GM12878 (cell line): ENCODE measurements at regions not wholly inside any gene's neighbourhood (a gene's known extent, or its start where the extent isn't known, plus 50 kb on each side); places are given as distances from the start of the nearest gene placed in this dataset.

Experiments used
- ATAC-seq: fragments of 200-7000 bp; cut with Tn5 transposase; 3 replicates; pipeline ENCODE4 v1.9.1; 2020; ENCODE audit warnings: mild to moderate bottlenecking, moderate library complexity
- BruUV-seq: library from RNA; stranded (reverse); fragments of 400-500 nt; replicated peaks from 2 replicates; lab custom pipeline; 2021; lab: Mats Ljungman, UMichigan
- CTCF ChIA-PET: fragments of 300-600 bp; sonication (Branson Sonifier 250); formaldehyde crosslinking; extraction: SDS; loops from one replicate; lab custom pipeline; 2021; ENCODE audit warnings: inconsistent platforms; lab: Yijun Ruan, JAX
- POLR2A ChIA-PET: fragments of 350-600 bp; formaldehyde crosslinking; extraction: SDS; loops from one replicate; lab custom pipeline; 2021; ENCODE audit warnings: inconsistent platforms; lab: Charles Lee
- RAD21 ChIA-PET: fragments of 300-600 bp; sonication (Branson Sonifier 250); formaldehyde crosslinking; loops from one replicate; lab custom pipeline; 2023; ENCODE audit warnings: antibody characterized with exemption; ENCODE audit not compliant: unreplicated experiment; lab: Charles Lee
- SMC1A ChIA-PET: fragments of 300-600 bp; sonication (Branson Sonifier 250); formaldehyde crosslinking; loops from one replicate; lab custom pipeline; 2023; ENCODE audit not compliant: unreplicated experiment, uncharacterized antibody; lab: Charles Lee
- DNase-seq: peaks from one replicate; pipeline ENCODE4 v3.0.0-alpha.2; 2011; ENCODE audit warnings: low read depth, low spot score
- FAIRE-seq: peaks from 3 replicates; lab custom pipeline; 2011; peaks lifted over from hg19 to GRCh38; lab: Jason Lieb, UNC
- H2AFZ ChIP-seq: 2 replicates; pipeline ENCODE4 v1.6.0; 2011; ENCODE audit warnings: low read depth, low read length, control low read depth; ENCODE audit not compliant: control insufficient read depth
- H3K27ac ChIP-seq: 2 replicates; pipeline ENCODE4 v1.5.1; 2011; ENCODE audit warnings: control low read depth; ENCODE audit not compliant: control insufficient read depth, insufficient read depth
- H3K27me3 ChIP-seq, 2 experiments: replicated peaks in 1 of 2; 2 replicates each; pipeline versions ENCODE4 v1.6.0 to v1.6.1; 2011; ENCODE audit warnings: low read length in 1 of 2; ENCODE audit not compliant: control insufficient read depth in 2 of 2, insufficient read depth in 2 of 2
- H3K36me3 ChIP-seq, 2 experiments: 2 replicates each; pipeline ENCODE4 v1.5.1; 2011; ENCODE audit warnings: low read length in 1 of 2; ENCODE audit not compliant: control insufficient read depth in 2 of 2, insufficient read depth in 2 of 2
- H3K4me1 ChIP-seq: 2 replicates; pipeline ENCODE4 v1.6.1; 2011; ENCODE audit warnings: mild to moderate bottlenecking, low read length, moderate library complexity, mixed read lengths; ENCODE audit not compliant: control insufficient read depth, insufficient read depth
- H3K4me2 ChIP-seq: 2 replicates; pipeline ENCODE4 v1.6.0; 2011; ENCODE audit warnings: control low read depth; ENCODE audit not compliant: control insufficient read depth, insufficient read depth
- H3K4me3 ChIP-seq: fragments of 200-600 bp; sonication (generic); 2 replicates; pipeline ENCODE4 v1.5.1; 2016
- H3K79me2 ChIP-seq: 2 replicates; pipeline ENCODE4 v1.6.0; 2011; ENCODE audit warnings: low read length; ENCODE audit not compliant: control insufficient read depth, insufficient read depth
- H3K9ac ChIP-seq: 2 replicates; pipeline ENCODE4 v1.8.0; 2011; ENCODE audit warnings: low read length, control low read depth, mixed read lengths; ENCODE audit not compliant: control insufficient read depth, insufficient read depth
- H3K9me3 ChIP-seq: replicated peaks from 3 replicates; pipeline ENCODE4 v1.5.1; 2011; ENCODE audit warnings: mild to moderate bottlenecking, low read length; ENCODE audit not compliant: control insufficient read depth, insufficient read depth
- H4K20me1 ChIP-seq: 2 replicates; pipeline ENCODE4 v1.6.0; 2011; ENCODE audit not compliant: control insufficient read depth, insufficient read depth
- CBFB ChIP-seq: IDR thresholded peaks from 2 replicates; pipeline ENCODE4 v1.6.1; 2016; ENCODE audit warnings: antibody characterized with exemption, low read depth
- CEBPB ChIP-seq, 2 experiments: fragments of 150-350 bp in 1 of 2; IDR thresholded peaks; 2 replicates each; pipeline ENCODE4 v1.6.1; 2012 to 2014; ENCODE audit warnings: low read depth in 2 of 2, low read length in 2 of 2, borderline replicate concordance in 1 of 2, inconsistent platforms in 1 of 2
- EGR1 ChIP-seq, 2 experiments: IDR thresholded peaks; 1 replicate in 1 of 2; 2 replicates in 1 of 2; pipeline ENCODE4 v1.6.1; 2011 to 2012; ENCODE audit warnings: low read depth in 2 of 2, low read length in 2 of 2, borderline replicate concordance in 1 of 2, mild to moderate bottlenecking in 1 of 2, moderate library complexity in 1 of 2
- EZH2 ChIP-seq: IDR thresholded peaks from 2 replicates; pipeline ENCODE4 v1.6.1; 2012; ENCODE audit warnings: low read depth, mild to moderate bottlenecking, control low read depth, inconsistent platforms, low read length, borderline replicate concordance; ENCODE audit not compliant: control insufficient read depth
- MLLT1 ChIP-seq: fragments of 450-650 bp; IDR thresholded peaks from 2 replicates; pipeline ENCODE4 v1.6.1; 2016; ENCODE audit warnings: mild to moderate bottlenecking
- NRF1 ChIP-seq: conservative IDR thresholded peaks from 2 replicates; pipeline ENCODE4 v1.6.1; 2011; ENCODE audit warnings: mild to moderate bottlenecking, low read depth, low read length, improper control_type of control experiment
- PKNOX1 ChIP-seq: fragments of 450-650 bp; IDR thresholded peaks from 2 replicates; pipeline ENCODE4 v1.6.1; 2016; ENCODE audit warnings: mild to moderate bottlenecking
- PRDM15 ChIP-seq: fragments of 450-650 bp; formaldehyde crosslinking; IDR thresholded peaks from 2 replicates; pipeline ENCODE4 v1.4.0; 2020; ENCODE audit warnings: mild to moderate bottlenecking, moderate library complexity
- SMARCA5 ChIP-seq: fragments of 450-650 bp; IDR thresholded peaks from 2 replicates; pipeline ENCODE4 v1.6.1; 2017; ENCODE audit warnings: mild to moderate bottlenecking
- SREBF1 ChIP-seq: IDR thresholded peaks from 2 replicates; pipeline ENCODE4 v1.6.1; 2012; ENCODE audit warnings: mild to moderate bottlenecking, low read length
- STAT3 ChIP-seq: IDR thresholded peaks from 2 replicates; pipeline ENCODE4 v1.6.1; 2011; ENCODE audit warnings: low read depth, low read length, improper control_type of control experiment
- TAF1 ChIP-seq: IDR thresholded peaks from 2 replicates; pipeline ENCODE4 v1.6.1; 2011; ENCODE audit warnings: mild to moderate bottlenecking, low read depth, low read length, borderline replicate concordance
- TCF3 ChIP-seq: IDR thresholded peaks from 2 replicates; pipeline ENCODE4 v1.6.1; 2012; ENCODE audit warnings: low read depth, mild to moderate bottlenecking, low read length, borderline replicate concordance; ENCODE audit not compliant: insufficient read depth
- ZNF592 ChIP-seq: fragments of 450-650 bp; IDR thresholded peaks from 2 replicates; pipeline ENCODE4 v1.6.1; 2017; ENCODE audit warnings: mild to moderate bottlenecking, moderate library complexity
- WGBS: methylation state at CpG from one replicate; pipeline ENCODE4 v1.1.6; 2016; ENCODE audit warnings: low lambda C conversion rate; ENCODE audit not compliant: insufficient replicate concordance, insufficient coverage; ENCODE audit errors: missing lambda C conversion rate; 5-methylcytosine and 5-hydroxymethylcytosine counted together
- in situ Hi-C: fragments of 300-500 bp; cut with MboI; formaldehyde crosslinking; loops from 9 replicates; pipeline ENCODE4 v1.14.3; 2018; ENCODE audit warnings: mixed read lengths
- intact Hi-C: fragments of 100-400 bp; cut with micrococcal nuclease; formaldehyde crosslinking; loops from one replicate; pipeline ENCODE4 v1.14.2; 2022; ENCODE audit not compliant: unreplicated experiment

- Histone ChIP-seq H3K9ac (no peak overlapping the region), H3K79me2 (no peaks in the 10 kb centered on the region), H3K27ac (no peak overlapping the region), H3K9me3 (no peaks in the 10 kb centered on the region), H3K36me3 (no peaks in the 10 kb centered on the region), H3K4me3 (no peak overlapping the region), H2AFZ (no peak overlapping the region), H3K4me2 (no peak overlapping the region), H3K27me3 (no peaks in the 10 kb centered on the region), H3K4me1 (no peaks in the 10 kb centered on the region), H4K20me1 (no peaks in the 10 kb centered on the region)
- ChIA-PET CTCF (interaction anchor here (0.9 kb wide), 1 partner anchor 75 kb away, joined by 3 read pairs; no protein-coding TSS in a partner anchor), RAD21 (no interaction called here), SMC1A (no interaction called here), POLR2A (no interaction called here)
- in situ Hi-C loops = no loop called here
- FAIRE-seq (no peak), ATAC-seq (no peak), DNase-seq (no peak)
- 55% methylated on average over 2 of the region's 2 CpGs for WGBS
- no TSS peak for BruUV-seq
- intact Hi-C loops = no loop called here
- TF ChIP-seq CEBPB (IDR thresholded peaks at IDR 0.05; ENCODE audit: borderline replicate concordance in 1 of 2, low read depth in 2 of 2, low read length in 2 of 2) (no peak), ZNF592 (no peak), EGR1 (IDR thresholded peaks at IDR 0.05; ENCODE audit: borderline replicate concordance in 1 of 2, low read depth in 2 of 2, low read length in 2 of 2) (no peak), EZH2 (no peak), TAF1 (no peak), CBFB (no peak), PRDM15 (CRISPR knock-in tag) (no peak), STAT3 (no peak), NRF1 (no peak), PKNOX1 (no peak), SREBF1 (no peak), TCF3 (no peak), SMARCA5 (no peak), MLLT1 (no peak)
Observed at GRCh38 chr12:84161296-84161695, 751.3 kb downstream of the SLC6A15 start.
